Fibroblast of villous mesenchyme (primary cell): ENCODE measurements at regions not wholly inside any gene's neighbourhood (a gene's known extent, or its start where the extent isn't known, plus 50 kb on each side); places are given as distances from the start of the nearest gene placed in this dataset.
"Not testable (repeated sequence)": the region's sequence is repeated elsewhere in the genome, so short reads cannot be mapped to it uniquely, and the experiment has no call there.

Experiments
- DNase-seq: peaks from one replicate; pipeline ENCODE4 v3.0.0-alpha.2; 2010; ENCODE audit warnings: low read depth
- H3K4me3 ChIP-seq: 2 replicates; pipeline ENCODE4 v1.5.1; 2011; ENCODE audit warnings: low read depth, mild to moderate bottlenecking, low read length
- TF ChIP-seq, protein P1 (sequence below): IDR thresholded peaks from 2 replicates; pipeline ENCODE4 v1.5.1; 2012; ENCODE audit warnings: low read depth, mild to moderate bottlenecking, low read length; ENCODE audit not compliant: insufficient read depth

DNA sequence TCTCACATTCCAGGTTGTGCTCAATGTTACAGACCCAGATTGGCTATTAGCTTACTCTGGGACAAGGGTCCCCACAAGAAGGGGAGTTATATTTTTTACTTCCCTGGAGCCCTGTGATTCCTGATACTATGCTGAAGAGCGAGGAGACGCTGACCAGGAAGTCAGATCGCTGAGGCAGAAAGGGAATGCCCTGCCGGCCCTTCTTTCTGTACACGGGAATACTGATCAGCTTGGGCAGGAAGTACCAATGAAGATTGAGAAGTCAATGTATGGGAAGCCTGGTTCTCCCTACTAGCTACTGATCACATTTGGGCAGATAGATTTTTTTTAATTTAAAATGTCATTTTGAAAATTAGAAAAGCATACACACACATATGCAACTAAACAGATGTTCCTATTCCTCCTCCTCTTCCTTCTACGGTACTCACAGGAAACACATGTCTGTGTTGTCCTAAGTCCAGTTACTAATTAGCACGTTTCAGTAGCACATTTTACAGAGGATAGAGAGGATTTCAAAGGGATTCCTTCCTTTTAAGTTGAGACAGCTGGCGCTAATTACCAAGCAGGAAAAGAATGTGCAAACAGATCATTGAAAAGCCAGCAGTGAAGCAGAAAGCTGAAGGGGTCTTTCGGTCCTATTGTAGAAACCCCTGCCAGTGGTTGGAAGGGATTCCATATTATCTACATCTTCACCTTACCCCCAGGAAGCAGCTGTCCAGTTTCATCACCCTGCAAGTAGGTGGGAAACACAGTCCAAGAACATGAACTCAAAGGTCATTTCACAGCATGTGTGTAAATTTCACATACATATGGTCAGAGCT is 292.4 kb downstream of the DUSP6 start:
- no peak overlapping the region for H3K4me3 ChIP-seq
- peak; percentile 34 for DNase-seq
- TF ChIP-seq, protein P1, sequence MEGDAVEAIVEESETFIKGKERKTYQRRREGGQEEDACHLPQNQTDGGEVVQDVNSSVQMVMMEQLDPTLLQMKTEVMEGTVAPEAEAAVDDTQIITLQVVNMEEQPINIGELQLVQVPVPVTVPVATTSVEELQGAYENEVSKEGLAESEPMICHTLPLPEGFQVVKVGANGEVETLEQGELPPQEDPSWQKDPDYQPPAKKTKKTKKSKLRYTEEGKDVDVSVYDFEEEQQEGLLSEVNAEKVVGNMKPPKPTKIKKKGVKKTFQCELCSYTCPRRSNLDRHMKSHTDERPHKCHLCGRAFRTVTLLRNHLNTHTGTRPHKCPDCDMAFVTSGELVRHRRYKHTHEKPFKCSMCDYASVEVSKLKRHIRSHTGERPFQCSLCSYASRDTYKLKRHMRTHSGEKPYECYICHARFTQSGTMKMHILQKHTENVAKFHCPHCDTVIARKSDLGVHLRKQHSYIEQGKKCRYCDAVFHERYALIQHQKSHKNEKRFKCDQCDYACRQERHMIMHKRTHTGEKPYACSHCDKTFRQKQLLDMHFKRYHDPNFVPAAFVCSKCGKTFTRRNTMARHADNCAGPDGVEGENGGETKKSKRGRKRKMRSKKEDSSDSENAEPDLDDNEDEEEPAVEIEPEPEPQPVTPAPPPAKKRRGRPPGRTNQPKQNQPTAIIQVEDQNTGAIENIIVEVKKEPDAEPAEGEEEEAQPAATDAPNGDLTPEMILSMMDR: no peak

DNA sequence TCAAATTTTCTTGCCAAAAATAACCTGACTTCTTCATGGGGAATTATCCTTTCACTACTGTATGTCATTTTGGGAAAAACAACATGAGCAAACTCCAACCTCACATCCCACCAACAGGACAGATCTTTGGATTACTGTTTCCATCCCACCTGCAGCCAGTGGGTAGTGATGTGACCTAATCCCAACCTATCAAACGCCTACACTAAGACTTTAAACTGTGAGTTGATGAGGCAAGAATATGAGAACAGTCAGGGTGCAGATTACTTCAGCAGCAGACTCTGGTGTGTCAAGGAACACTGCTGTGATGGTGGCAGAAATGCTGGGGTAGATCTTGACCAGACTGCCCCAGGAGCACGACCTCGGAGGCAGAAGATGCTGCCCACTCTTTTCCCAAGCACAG is 293.2 kb downstream of the DUSP6 start:
- DNase-seq: no peak
- TF ChIP-seq, protein P1: no peak

DNA sequence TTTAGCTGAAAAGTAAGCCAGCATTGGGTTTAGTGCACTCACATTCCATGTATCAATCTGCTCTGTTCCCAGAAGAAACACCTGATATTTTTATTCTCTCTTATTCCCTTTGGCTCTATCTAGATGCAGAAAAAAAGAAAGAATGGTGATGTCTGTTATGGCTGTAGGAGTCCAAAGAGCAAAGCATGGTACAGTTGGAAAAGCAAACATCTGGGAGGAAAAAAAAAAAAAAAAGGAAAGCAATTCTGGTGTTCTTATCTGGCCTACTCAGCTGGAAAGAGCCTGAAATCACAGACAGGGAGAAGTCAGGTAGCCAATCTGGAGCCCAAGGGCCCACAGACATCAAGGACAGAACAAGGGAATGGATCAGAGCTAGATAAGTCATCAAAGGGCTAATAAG is 293.9 kb downstream of the DUSP6 start:
- TF ChIP-seq, protein P1: no peak
- no peak for DNase-seq
- H3K4me3 ChIP-seq: no peak overlapping the region

More for the DNA sequence above, 293.2 kb downstream of the DUSP6 start:
- no peak overlapping the region for H3K4me3 ChIP-seq

DNA sequence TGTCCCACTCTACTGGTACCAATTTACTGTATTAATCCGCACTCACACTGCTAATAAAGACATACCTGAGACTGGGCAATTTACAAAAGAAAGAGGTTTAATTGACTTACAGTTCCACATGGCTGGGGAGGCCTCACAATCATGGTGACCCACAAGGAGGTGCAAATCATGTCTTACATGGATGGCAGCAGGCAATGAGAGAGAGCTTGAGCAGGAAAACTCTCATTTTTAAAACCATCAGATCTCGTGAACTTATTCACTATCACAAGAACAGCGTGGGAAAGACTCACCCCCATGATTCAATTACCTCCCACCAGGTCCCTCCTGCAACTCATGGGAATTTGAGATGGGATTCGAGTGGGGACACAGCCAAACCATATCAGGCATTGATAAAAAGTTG is 298.5 kb downstream of the DUSP6 start:
- not testable (repeated sequence) for H3K4me3 ChIP-seq, DNase-seq

DNA sequence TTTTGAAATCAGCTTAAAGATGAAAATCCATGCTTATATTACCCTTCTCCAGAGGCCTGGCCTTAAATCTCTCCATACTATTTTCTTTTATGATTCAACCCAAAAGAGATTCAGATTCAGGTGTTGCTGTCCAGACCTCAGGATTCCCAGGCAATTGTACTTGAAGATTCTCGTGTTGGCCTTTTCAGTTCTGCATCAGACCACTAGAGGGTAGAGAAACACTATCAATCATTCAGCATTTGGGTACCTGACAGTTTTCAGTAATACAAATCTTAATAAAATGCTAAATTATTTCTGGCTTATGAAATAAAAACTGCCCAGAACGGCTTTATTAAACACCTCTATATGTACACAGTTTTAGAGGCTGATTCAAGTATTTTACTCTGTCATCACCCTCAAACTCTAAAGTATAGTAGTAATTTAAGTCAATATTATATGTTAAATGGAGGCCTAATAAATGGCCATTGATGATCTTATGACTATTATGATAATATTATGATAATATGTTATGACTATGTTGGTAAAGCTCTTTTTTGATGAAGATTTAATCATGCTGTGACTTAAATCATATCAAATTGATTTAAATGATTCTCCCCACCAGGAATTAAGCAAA is 301.1 kb downstream of the DUSP6 start:
- TF ChIP-seq, protein P1: peak; percentile 96
- H3K4me3 ChIP-seq: no peak overlapping the region
- DNase-seq: peak; percentile 80

DNA sequence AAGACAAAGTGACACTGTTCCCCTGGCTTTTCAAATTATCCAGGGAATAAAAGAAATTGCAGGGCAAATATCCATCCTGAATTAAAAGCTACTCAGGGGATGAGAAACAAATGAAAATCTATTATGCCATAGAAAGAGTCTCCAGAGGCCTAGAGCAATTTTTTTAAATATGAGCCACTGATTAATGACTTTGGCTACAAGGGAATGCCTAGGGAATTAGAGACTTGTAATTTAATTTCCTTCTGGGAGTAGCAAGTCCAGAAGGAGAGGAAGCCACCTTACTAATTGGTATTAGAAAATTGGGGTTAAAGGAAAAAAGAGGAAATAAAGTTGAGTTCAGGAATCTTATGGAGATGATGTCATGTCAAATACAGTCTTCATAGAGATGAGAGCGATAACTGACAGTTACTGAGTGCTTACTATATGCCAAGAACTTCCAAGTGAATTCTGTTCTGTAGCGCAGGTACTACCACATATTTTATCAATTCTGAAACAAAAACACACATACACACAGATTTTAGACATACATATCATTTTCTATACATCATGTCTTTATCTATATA is 304.4 kb downstream of the DUSP6 start:
- no peak overlapping the region for H3K4me3 ChIP-seq
- no peak for DNase-seq
- TF ChIP-seq, protein P1: no peak

DNA sequence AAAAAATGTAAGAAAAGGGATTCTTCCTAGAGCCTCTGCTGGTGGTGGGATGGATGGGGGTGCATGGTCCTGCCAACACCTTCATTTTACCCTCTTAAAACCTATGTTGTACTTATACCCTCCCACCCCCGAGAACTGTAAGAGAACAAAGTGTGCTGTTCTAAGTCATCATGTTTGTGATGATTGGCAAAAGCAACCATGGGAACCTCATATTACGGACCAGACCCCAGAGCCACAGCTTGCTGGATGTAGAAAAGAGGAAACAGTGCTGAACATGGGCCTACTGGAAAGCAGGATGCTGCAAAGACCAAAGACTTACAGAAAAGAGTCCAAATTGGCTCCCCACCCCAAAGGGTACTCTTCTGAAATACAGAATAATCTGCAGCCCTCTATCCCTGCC is 311.2 kb downstream of the DUSP6 start:
- DNase-seq: no peak
- H3K4me3 ChIP-seq: no peak overlapping the region
- TF ChIP-seq, protein P1: no peak
